NCI-H2029 treated with DMSO at 0.1 percent for 48 hours (cell line): ENCODE measurements at regions not wholly inside any gene's neighbourhood (a gene's known extent, or its start where the extent isn't known, plus 50 kb on each side); places are given as distances from the start of the nearest gene placed in this dataset.

Experiments used
- DNase-seq: peaks from one replicate; lab custom pipeline; 2025; lab: John Stamatoyannopoulos, UW

- DNase-seq: no peak
Observed at GRCh38 chr10:113326160-113327111, 226.4 kb upstream of the HABP2 start.

- no peak for DNase-seq
Observed at GRCh38 chr10:113329121-113329596, 223.7 kb upstream of the HABP2 start.

- DNase-seq: no peak
Observed at GRCh38 chr10:113331961-113332360, 220.9 kb upstream of the HABP2 start.

GRCh38 chr10:113333313-113333712 is 219.5 kb upstream of the HABP2 start:
- no peak for DNase-seq

GRCh38 chr10:113335592-113335991 is 217.3 kb upstream of the HABP2 start:
- no peak for DNase-seq

GRCh38 chr10:113336549-113337130 is 216.2 kb upstream of the HABP2 start:
- no peak for DNase-seq

GRCh38 chr10:113337142-113337541 is 215.7 kb upstream of the HABP2 start:
- DNase-seq: no peak

GRCh38 chr10:113339121-113339520 is 213.7 kb upstream of the HABP2 start:
- no peak for DNase-seq

- DNase-seq: no peak
Observed at GRCh38 chr10:113340282-113340681, 212.6 kb upstream of the HABP2 start.

GRCh38 chr10:113341138-113341537 is 211.7 kb upstream of the HABP2 start:
- DNase-seq: no peak

- no peak for DNase-seq
Observed at GRCh38 chr10:113345826-113346624, 206.8 kb upstream of the HABP2 start.

- no peak for DNase-seq
Observed at GRCh38 chr10:113347508-113347907, 205.3 kb upstream of the HABP2 start.

GRCh38 chr10:113348694-113349093 is 204.2 kb upstream of the HABP2 start:
- no peak for DNase-seq

GRCh38 chr10:113350311-113351040 is 202.4 kb upstream of the HABP2 start:
- no peak for DNase-seq

GRCh38 chr10:113354711-113355110 is 198.1 kb upstream of the HABP2 start:
- DNase-seq: no peak

GRCh38 chr10:113356794-113357680 is 195.8 kb upstream of the HABP2 start:
- DNase-seq: no peak

GRCh38 chr10:113357681-113358300 is 195.1 kb upstream of the HABP2 start:
- no peak for DNase-seq

GRCh38 chr10:113359655-113360054 is 193.2 kb upstream of the HABP2 start:
- DNase-seq: no peak

- no peak for DNase-seq
Observed at GRCh38 chr10:113360870-113361269, 192.0 kb upstream of the HABP2 start.

GRCh38 chr10:113362645-113363091 is 190.2 kb upstream of the HABP2 start:
- no peak for DNase-seq
